ENCODE measurements at regions not wholly inside any gene's neighbourhood (a gene's known extent, or its start where the extent isn't known, plus 50 kb on each side); places are given as distances from the start of the nearest gene placed in this dataset.

GRCh38 chr18:39730606-39731005, 2165.0 kb upstream of the CELF4 start:
- TF ChIP-seq CTCF (conservative IDR thresholded peaks at IDR 0.05; ENCODE audit: low read depth, low read length) (no peak), EZH2phosphoT487 (IDR thresholded peaks at IDR 0.05; ENCODE audit: borderline replicate concordance, low read length) (no peak)
